ENCODE measurements at regions not wholly inside any gene's neighbourhood (a gene's known extent, or its start where the extent isn't known, plus 50 kb on each side); places are given as distances from the start of the nearest gene placed in this dataset.

- no peak for DNase-seq
Observed at GRCh38 chr4:4808086-4808485, 51.4 kb upstream of the MSX1 start.

GRCh38 chr4:4805887-4806286 is 53.6 kb upstream of the MSX1 start:
- no peak for DNase-seq

GRCh38 chr4:4803912-4804296 is 55.6 kb upstream of the MSX1 start:
- no peak for DNase-seq

GRCh38 chr4:4803216-4803911 is 56.1 kb upstream of the MSX1 start:
- no peak for DNase-seq

- DNase-seq: no peak
Observed at GRCh38 chr4:4800646-4801408, 58.6 kb upstream of the MSX1 start.

GRCh38 chr4:4794421-4794820 is 65.0 kb upstream of the MSX1 start:
- DNase-seq: no peak

GRCh38 chr4:4792466-4792865 is 67.0 kb upstream of the MSX1 start:
- DNase-seq: no peak

GRCh38 chr4:4791299-4792111 is 68.0 kb upstream of the MSX1 start:
- DNase-seq: peak in 1 of 2 experiments; percentile 34

- DNase-seq: no peak
Observed at GRCh38 chr4:4789462-4789861, 70.0 kb upstream of the MSX1 start.

GRCh38 chr4:4788573-4788972 is 70.9 kb upstream of the MSX1 start:
- no peak for DNase-seq

GRCh38 chr4:4787421-4787820 is 72.0 kb upstream of the MSX1 start:
- no peak for DNase-seq

GRCh38 chr4:4784379-4784778 is 75.1 kb upstream of the MSX1 start:
- no peak for DNase-seq

- DNase-seq: no peak
Observed at GRCh38 chr4:4783847-4784246, 75.6 kb upstream of the MSX1 start.

- DNase-seq: no peak
Observed at GRCh38 chr4:4782969-4783368, 76.5 kb upstream of the MSX1 start.

GRCh38 chr4:4781936-4782707 is 77.3 kb upstream of the MSX1 start:
- no peak for DNase-seq

GRCh38 chr4:4780729-4781244 is 78.7 kb upstream of the MSX1 start:
- no peak for DNase-seq

GRCh38 chr4:4779486-4779885 is 80.0 kb upstream of the MSX1 start:
- DNase-seq: no peak

- DNase-seq: no peak
Observed at GRCh38 chr4:4779054-4779453, 80.4 kb upstream of the MSX1 start.

- DNase-seq: no peak
Observed at GRCh38 chr4:4778554-4778953, 80.9 kb upstream of the MSX1 start.

- no peak for DNase-seq
Observed at GRCh38 chr4:4776934-4777333, 82.5 kb upstream of the MSX1 start.

GRCh38 chr4:4776335-4776734 is 83.1 kb upstream of the MSX1 start:
- DNase-seq: no peak

GRCh38 chr4:4775493-4776004 is 83.9 kb upstream of the MSX1 start:
- no peak for DNase-seq

GRCh38 chr4:4772534-4772933 is 86.9 kb upstream of the MSX1 start:
- DNase-seq: no peak
